GM21528 (cell line): ENCODE measurements at regions not wholly inside any gene's neighbourhood (a gene's known extent, or its start where the extent isn't known, plus 50 kb on each side); places are given as distances from the start of the nearest gene placed in this dataset.
"Not testable (repeated sequence)": the region's sequence is repeated elsewhere in the genome, so short reads cannot be mapped to it uniquely, and the experiment has no call there.

ENCODE experiments used
- ATAC-seq: cut with Tn5 transposase; IDR thresholded peaks from one replicate; pipeline ENCODE4 v1.9.1; 2021; ENCODE audit warnings: mild to moderate bottlenecking, moderate library complexity; ENCODE audit not compliant: unreplicated experiment, low FRiP score

- ATAC-seq: no peak
These were observed 50.2 kb upstream of the FAM174B start for GRCh38 chr15:92705764-92706163.

- no peak for ATAC-seq
These were observed 50.6 kb upstream of the FAM174B start for GRCh38 chr15:92706201-92706600.

GRCh38 chr15:92707880-92708551 lies 52.4 kb upstream of the FAM174B start:
- ATAC-seq: no peak

GRCh38 chr15:92708635-92709034 lies 53.1 kb upstream of the FAM174B start:
- ATAC-seq: no peak

- no peak for ATAC-seq
These were observed 53.7 kb upstream of the FAM174B start for GRCh38 chr15:92709110-92709790.

- ATAC-seq: no peak
These were observed 55.9 kb upstream of the FAM174B start for GRCh38 chr15:92711457-92711831.

GRCh38 chr15:92714077-92714476 lies 58.5 kb upstream of the FAM174B start:
- peak; percentile 21 for ATAC-seq

- ATAC-seq: peak; percentile 92
These were observed 59.2 kb upstream of the FAM174B start for GRCh38 chr15:92714477-92715401.

- no peak for ATAC-seq
These were observed 60.2 kb upstream of the FAM174B start for GRCh38 chr15:92715758-92716157.

GRCh38 chr15:92719021-92719420 lies 63.4 kb upstream of the FAM174B start:
- ATAC-seq: no peak

GRCh38 chr15:92724144-92724543 lies 68.6 kb upstream of the FAM174B start:
- ATAC-seq: no peak

GRCh38 chr15:92725171-92725570 lies 69.6 kb upstream of the FAM174B start:
- ATAC-seq: no peak

- ATAC-seq: no peak
These were observed 72.7 kb upstream of the FAM174B start for GRCh38 chr15:92728266-92728665.

- ATAC-seq: no peak
These were observed 77.7 kb upstream of the FAM174B start for GRCh38 chr15:92733090-92733933.

GRCh38 chr15:92733934-92734521 lies 78.5 kb upstream of the FAM174B start:
- no peak for ATAC-seq

GRCh38 chr15:92739246-92739645 lies 83.7 kb upstream of the FAM174B start:
- not testable (repeated sequence) for ATAC-seq

GRCh38 chr15:92745845-92746271 lies 90.3 kb upstream of the FAM174B start:
- ATAC-seq: no peak

- ATAC-seq: no peak
These were observed 91.5 kb upstream of the FAM174B start for GRCh38 chr15:92747047-92747446.

- no peak for ATAC-seq
These were observed 93.6 kb upstream of the FAM174B start for GRCh38 chr15:92749216-92749615.

GRCh38 chr15:92749946-92750345 lies 94.4 kb upstream of the FAM174B start:
- ATAC-seq: no peak
